BLaER1 treated with 17β-estradiol and CSF1 and Interleukin-3, amounts not matched to agents 10 nM and 100 nM (cell line): ENCODE measurements at regions not wholly inside any gene's neighbourhood (a gene's known extent, or its start where the extent isn't known, plus 50 kb on each side); places are given as distances from the start of the nearest gene placed in this dataset.

ENCODE experiments used
- H3K27ac ChIP-seq, 11 experiments: shearing (Covaris generic); formaldehyde crosslinking; 2 replicates each; pipeline ENCODE4 v1.8.1; 2022
- H3K27me3 ChIP-seq, 11 experiments: shearing (Covaris generic); formaldehyde crosslinking; 2 replicates each; pipeline ENCODE4 v1.8.1; 2022
- H3K36me3 ChIP-seq, 11 experiments: shearing (Covaris generic); formaldehyde crosslinking; 2 replicates each; pipeline ENCODE4 v1.8.1; 2022
- H3K4me1 ChIP-seq, 10 experiments: shearing (Covaris generic); formaldehyde crosslinking; 2 replicates each; pipeline ENCODE4 v1.8.1; 2022
- H3K4me2 ChIP-seq, 11 experiments: shearing (Covaris generic); formaldehyde crosslinking; 2 replicates each; pipeline ENCODE4 v1.8.1; 2022
- H3K4me3 ChIP-seq, 10 experiments: shearing (Covaris generic); formaldehyde crosslinking; 2 replicates each; pipeline ENCODE4 v1.8.1; 2022
- H3K9ac ChIP-seq, 11 experiments: shearing (Covaris generic); formaldehyde crosslinking; 2 replicates each; pipeline ENCODE4 v1.8.1; 2022
- H3K9me3 ChIP-seq, 11 experiments: shearing (Covaris generic); formaldehyde crosslinking; replicated peaks in 1 of 11; 2 replicates each; pipeline ENCODE4 v1.8.1; 2022
- H4K20me1 ChIP-seq, 11 experiments: shearing (Covaris generic); formaldehyde crosslinking; 2 replicates each; pipeline ENCODE4 v1.8.1; 2022
- Cebpa-rat ChIP-seq, 11 experiments: shearing (Covaris generic); IDR thresholded peaks; 2 replicates each; pipeline ENCODE4 v1.8.1; 2022

DNA sequence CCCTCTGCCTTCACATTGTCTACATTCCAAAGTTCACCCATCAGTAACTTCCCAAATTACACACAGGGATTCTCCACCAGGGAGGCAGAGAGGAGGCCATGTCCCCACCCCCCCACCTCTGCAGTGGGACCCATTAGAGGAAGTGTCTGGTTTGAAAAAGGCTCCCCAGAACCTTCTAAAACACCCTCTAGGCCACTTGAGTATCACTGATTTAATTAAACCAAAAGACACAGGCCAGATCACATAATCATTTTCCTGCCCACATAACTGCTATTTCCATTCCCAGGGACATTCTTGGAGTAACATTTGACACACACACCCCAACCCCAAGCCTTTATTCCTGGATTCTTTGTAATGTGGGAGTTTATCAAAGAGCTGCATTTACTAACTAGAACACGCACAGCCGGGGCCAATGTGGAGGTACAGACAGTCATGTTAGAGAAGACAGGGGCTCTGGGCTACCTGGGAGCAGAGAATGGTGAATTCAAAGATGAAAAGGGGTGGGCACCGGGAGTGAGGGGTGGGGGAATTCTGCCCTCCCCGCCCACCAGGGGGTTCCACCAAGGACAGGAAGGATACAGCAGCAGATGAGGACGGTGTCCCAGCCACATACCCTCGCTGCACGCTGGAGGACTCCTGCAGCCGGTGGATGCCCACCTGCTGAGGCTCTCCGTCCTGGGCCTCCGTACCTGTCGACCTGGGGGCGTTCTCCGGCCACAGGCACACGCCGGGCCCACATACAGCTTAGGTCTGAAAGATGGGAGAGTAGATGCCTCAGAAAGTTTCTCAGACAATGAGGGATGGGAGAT lies 201.4 kb upstream of the CTNNB1 start:
- Histone ChIP-seq H3K4me2 (peak overlapping the region in 5 of 11 experiments; percentile 31 to 49 (median 42); a peak in 4 of 22 replicates), H3K9me3 (no peaks in the 10 kb centered on the region), H3K27me3 (no peaks in the 10 kb centered on the region), H3K4me1 (peaks cover 0 to 15% (median 10%) of the 10 kb centered on the region in 10 experiments; a peak in 13 of 20 replicates), H3K4me3 (no peak overlapping the region), H3K27ac (no peak overlapping the region), H3K36me3 (no peaks in the 10 kb centered on the region), H4K20me1 (no peaks in the 10 kb centered on the region), H3K9ac (no peak overlapping the region)
- TF ChIP-seq Cebpa-rat (IDR thresholded peaks at IDR 0.05), result no peak

DNA sequence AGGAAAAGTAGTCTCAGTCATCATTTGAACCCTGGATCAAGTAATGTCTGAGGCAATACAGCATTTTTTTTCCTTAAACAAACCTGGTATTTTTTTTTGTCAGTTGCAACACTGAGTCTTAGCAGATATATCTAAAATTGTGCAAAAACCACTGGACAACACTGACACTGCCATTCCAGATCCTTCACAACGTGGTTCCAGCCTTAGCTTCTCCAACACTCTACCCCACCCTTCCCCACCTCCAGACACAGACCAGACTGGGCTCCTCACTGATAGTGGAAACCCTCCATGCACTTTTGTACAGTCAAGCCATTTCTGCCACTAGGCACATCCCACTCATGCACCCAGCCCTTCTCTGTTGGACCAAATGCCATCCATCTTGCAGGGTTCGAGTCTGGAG lies 199.6 kb upstream of the CTNNB1 start:
- no peak overlapping the region for H3K27ac ChIP-seq
- peaks cover 0 to 15% (median 10%) of the 10 kb centered on the region in 10 experiments; a peak in 13 of 20 replicates for H3K4me1 ChIP-seq
- H3K36me3 ChIP-seq, result no peaks in the 10 kb centered on the region
- no peaks in the 10 kb centered on the region for H4K20me1 ChIP-seq
- H3K27me3 ChIP-seq, result no peaks in the 10 kb centered on the region
- peak overlapping the region in 3 of 11 experiments; percentile 31 to 49 (median 40); a peak in 4 of 22 replicates for H3K4me2 ChIP-seq
- H3K9ac ChIP-seq, result no peak overlapping the region
- no peaks in the 10 kb centered on the region for H3K9me3 ChIP-seq
- no peak overlapping the region for H3K4me3 ChIP-seq
- no peak for TF ChIP-seq Cebpa-rat (IDR thresholded peaks at IDR 0.05)

GRCh38 chr3:41000471-41000870 lies 198.8 kb upstream of the CTNNB1 start:
- TF ChIP-seq Cebpa-rat (IDR thresholded peaks at IDR 0.05), result no peak
- no peaks in the 10 kb centered on the region for H3K9me3 ChIP-seq
- no peak overlapping the region for H3K4me2 ChIP-seq
- no peaks in the 10 kb centered on the region for H4K20me1 ChIP-seq
- H3K27me3 ChIP-seq, result no peaks in the 10 kb centered on the region
- H3K27ac ChIP-seq, result no peak overlapping the region
- peaks cover 0 to 15% (median 10%) of the 10 kb centered on the region in 10 experiments; a peak in 13 of 20 replicates for H3K4me1 ChIP-seq
- no peaks in the 10 kb centered on the region for H3K36me3 ChIP-seq
- H3K9ac ChIP-seq, result no peak overlapping the region
- H3K4me3 ChIP-seq, result no peak overlapping the region

- Histone ChIP-seq H3K4me1 (peaks cover 0 to 15% (median 10%) of the 10 kb centered on the region in 10 experiments; a peak in 13 of 20 replicates), H4K20me1 (no peaks in the 10 kb centered on the region), H3K27me3 (no peaks in the 10 kb centered on the region), H3K36me3 (no peaks in the 10 kb centered on the region), H3K4me3 (no peak overlapping the region), H3K9ac (no peak overlapping the region), H3K27ac (no peak overlapping the region), H3K9me3 (peaks cover 0 to 2% (median 0%) of the 10 kb centered on the region in 11 experiments; a peak in 2 of 22 replicates), H3K4me2 (no peak overlapping the region)
- no peak for TF ChIP-seq Cebpa-rat (IDR thresholded peaks at IDR 0.05)
Measured at GRCh38 chr3:41001556-41001955, 197.7 kb upstream of the CTNNB1 start.

GRCh38 chr3:41002104-41002503 lies 197.2 kb upstream of the CTNNB1 start:
- Histone ChIP-seq H3K36me3 (no peaks in the 10 kb centered on the region), H3K4me2 (no peak overlapping the region), H3K4me1 (peaks cover 0 to 15% (median 10%) of the 10 kb centered on the region in 10 experiments; a peak in 13 of 20 replicates), H4K20me1 (no peaks in the 10 kb centered on the region), H3K27ac (no peak overlapping the region), H3K9me3 (peaks cover under 1 to 7% (median 4%) of the 10 kb centered on the region in 11 experiments; a peak in 17 of 22 replicates), H3K27me3 (no peaks in the 10 kb centered on the region), H3K9ac (no peak overlapping the region), H3K4me3 (no peak overlapping the region)
- TF ChIP-seq Cebpa-rat (IDR thresholded peaks at IDR 0.05), result no peak

- no peak for TF ChIP-seq Cebpa-rat (IDR thresholded peaks at IDR 0.05)
- H3K4me1 ChIP-seq, result no peaks in the 10 kb centered on the region
- peaks cover 24 to 34% (median 31%) of the 10 kb centered on the region in 11 experiments for H3K9me3 ChIP-seq
- no peaks in the 10 kb centered on the region for H3K36me3 ChIP-seq
- H3K4me3 ChIP-seq, result no peak overlapping the region
- H3K4me2 ChIP-seq, result no peak overlapping the region
- H4K20me1 ChIP-seq, result no peaks in the 10 kb centered on the region
- no peaks in the 10 kb centered on the region for H3K27me3 ChIP-seq
- no peak overlapping the region for H3K9ac ChIP-seq
- H3K27ac ChIP-seq, result no peak overlapping the region
Measured at GRCh38 chr3:41007399-41007798, 191.9 kb upstream of the CTNNB1 start.

GRCh38 chr3:41011854-41012253 lies 187.5 kb upstream of the CTNNB1 start:
- Histone ChIP-seq H3K9ac (no peak overlapping the region), H3K4me3 (no peak overlapping the region)
- TF ChIP-seq Cebpa-rat (IDR thresholded peaks at IDR 0.05), result no peak

DNA sequence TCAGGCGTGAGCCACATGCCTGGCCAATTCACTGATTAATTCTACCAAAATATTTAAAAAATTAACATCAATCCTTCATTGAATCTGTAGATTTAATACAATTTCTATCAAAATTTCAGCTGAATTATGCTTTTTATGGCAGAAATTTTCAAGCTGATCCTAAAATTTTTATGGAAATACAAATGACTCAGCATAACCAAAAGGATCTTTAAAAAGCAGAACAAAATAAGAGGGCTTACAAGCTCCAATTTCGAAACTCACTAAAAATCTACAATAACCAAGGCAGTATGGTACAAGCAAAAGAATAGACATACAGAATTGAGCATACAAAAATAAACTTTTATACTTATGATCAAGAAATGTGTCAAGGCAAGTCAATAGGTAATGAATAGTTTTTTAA lies 180.4 kb upstream of the CTNNB1 start:
- Histone ChIP-seq H3K36me3 (no peaks in the 10 kb centered on the region), H3K9me3 (no peaks in the 10 kb centered on the region), H3K4me1 (peaks cover 0 to 8% (median 0%) of the 10 kb centered on the region in 10 experiments; a peak in 5 of 20 replicates), H3K9ac (no peak overlapping the region), H3K4me3 (no peak overlapping the region), H3K27ac (no peak overlapping the region), H4K20me1 (no peaks in the 10 kb centered on the region), H3K27me3 (no peaks in the 10 kb centered on the region), H3K4me2 (peak overlapping the region in 3 of 11 experiments; percentile 2 to 39 (median 9); a peak in 2 of 22 replicates)
- TF ChIP-seq Cebpa-rat (IDR thresholded peaks at IDR 0.05), result no peak

More at GRCh38 chr3:41011854-41012253, 187.5 kb upstream of the CTNNB1 start:
- no peaks in the 10 kb centered on the region for H3K4me1 ChIP-seq
- no peaks in the 10 kb centered on the region for H3K36me3 ChIP-seq
- H3K27me3 ChIP-seq, result no peaks in the 10 kb centered on the region
- H3K4me2 ChIP-seq, result no peak overlapping the region
- no peaks in the 10 kb centered on the region for H4K20me1 ChIP-seq
- no peak overlapping the region for H3K27ac ChIP-seq
- peaks cover 22 to 32% (median 30%) of the 10 kb centered on the region in 11 experiments for H3K9me3 ChIP-seq

- no peaks in the 10 kb centered on the region for H3K9me3 ChIP-seq
- H3K36me3 ChIP-seq, result no peaks in the 10 kb centered on the region
- H3K9ac ChIP-seq, result no peak overlapping the region
- no peak overlapping the region for H3K4me2 ChIP-seq
- H3K4me1 ChIP-seq, result peaks cover 0 to 10% (median 0%) of the 10 kb centered on the region in 10 experiments; a peak in 4 of 20 replicates
- H3K27me3 ChIP-seq, result no peaks in the 10 kb centered on the region
- no peak overlapping the region for H3K27ac ChIP-seq
- H4K20me1 ChIP-seq, result no peaks in the 10 kb centered on the region
- TF ChIP-seq Cebpa-rat (IDR thresholded peaks at IDR 0.05), result no peak
- H3K4me3 ChIP-seq, result no peak overlapping the region
Measured at GRCh38 chr3:41024031-41024836, 175.1 kb upstream of the CTNNB1 start.
